ENCODE measurements at regions not wholly inside any gene's neighbourhood (a gene's known extent, or its start where the extent isn't known, plus 50 kb on each side); places are given as distances from the start of the nearest gene placed in this dataset.

DNA sequence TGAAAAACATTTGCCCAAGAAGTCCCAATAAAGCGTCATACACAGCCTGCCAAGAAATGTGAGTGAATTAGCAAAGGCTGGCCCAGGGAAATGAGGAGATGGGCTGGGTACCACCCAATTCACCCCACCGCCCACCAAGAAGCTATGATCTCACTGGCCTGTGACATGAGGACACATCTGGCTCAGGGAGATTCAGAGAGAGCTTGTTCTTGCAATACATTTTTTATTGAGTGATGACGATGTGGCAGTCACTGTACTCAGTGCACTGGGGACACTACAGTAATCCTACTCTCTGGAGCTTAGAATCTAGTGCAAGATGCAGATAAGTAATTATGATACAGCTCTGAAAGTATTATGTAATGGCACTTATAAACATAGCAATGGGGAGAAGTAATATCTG lies 64.6 kb upstream of the IGFBP2 start:
- TF ChIP-seq, protein P1, sequence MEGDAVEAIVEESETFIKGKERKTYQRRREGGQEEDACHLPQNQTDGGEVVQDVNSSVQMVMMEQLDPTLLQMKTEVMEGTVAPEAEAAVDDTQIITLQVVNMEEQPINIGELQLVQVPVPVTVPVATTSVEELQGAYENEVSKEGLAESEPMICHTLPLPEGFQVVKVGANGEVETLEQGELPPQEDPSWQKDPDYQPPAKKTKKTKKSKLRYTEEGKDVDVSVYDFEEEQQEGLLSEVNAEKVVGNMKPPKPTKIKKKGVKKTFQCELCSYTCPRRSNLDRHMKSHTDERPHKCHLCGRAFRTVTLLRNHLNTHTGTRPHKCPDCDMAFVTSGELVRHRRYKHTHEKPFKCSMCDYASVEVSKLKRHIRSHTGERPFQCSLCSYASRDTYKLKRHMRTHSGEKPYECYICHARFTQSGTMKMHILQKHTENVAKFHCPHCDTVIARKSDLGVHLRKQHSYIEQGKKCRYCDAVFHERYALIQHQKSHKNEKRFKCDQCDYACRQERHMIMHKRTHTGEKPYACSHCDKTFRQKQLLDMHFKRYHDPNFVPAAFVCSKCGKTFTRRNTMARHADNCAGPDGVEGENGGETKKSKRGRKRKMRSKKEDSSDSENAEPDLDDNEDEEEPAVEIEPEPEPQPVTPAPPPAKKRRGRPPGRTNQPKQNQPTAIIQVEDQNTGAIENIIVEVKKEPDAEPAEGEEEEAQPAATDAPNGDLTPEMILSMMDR (conservative IDR thresholded peaks at IDR 0.05 in 1 of 2, IDR thresholded peaks at IDR 0.05 in 1 of 2; ENCODE audit: extremely low read depth in 1 of 2, insufficient read depth in 1 of 2, low read depth in 1 of 2, low read length in 2 of 2): no peak
- no peak for TF ChIP-seq EZH2 (IDR thresholded peaks at IDR 0.05; ENCODE audit: borderline replicate concordance, low read length)

All from mammary epithelial cell (primary cell).